ENCODE measurements at regions not wholly inside any gene's neighbourhood (a gene's known extent, or its start where the extent isn't known, plus 50 kb on each side); places are given as distances from the start of the nearest gene placed in this dataset.
A peak's percentile ranks its signal among the peaks of the same experiment; 100 is the strongest.

DNA sequence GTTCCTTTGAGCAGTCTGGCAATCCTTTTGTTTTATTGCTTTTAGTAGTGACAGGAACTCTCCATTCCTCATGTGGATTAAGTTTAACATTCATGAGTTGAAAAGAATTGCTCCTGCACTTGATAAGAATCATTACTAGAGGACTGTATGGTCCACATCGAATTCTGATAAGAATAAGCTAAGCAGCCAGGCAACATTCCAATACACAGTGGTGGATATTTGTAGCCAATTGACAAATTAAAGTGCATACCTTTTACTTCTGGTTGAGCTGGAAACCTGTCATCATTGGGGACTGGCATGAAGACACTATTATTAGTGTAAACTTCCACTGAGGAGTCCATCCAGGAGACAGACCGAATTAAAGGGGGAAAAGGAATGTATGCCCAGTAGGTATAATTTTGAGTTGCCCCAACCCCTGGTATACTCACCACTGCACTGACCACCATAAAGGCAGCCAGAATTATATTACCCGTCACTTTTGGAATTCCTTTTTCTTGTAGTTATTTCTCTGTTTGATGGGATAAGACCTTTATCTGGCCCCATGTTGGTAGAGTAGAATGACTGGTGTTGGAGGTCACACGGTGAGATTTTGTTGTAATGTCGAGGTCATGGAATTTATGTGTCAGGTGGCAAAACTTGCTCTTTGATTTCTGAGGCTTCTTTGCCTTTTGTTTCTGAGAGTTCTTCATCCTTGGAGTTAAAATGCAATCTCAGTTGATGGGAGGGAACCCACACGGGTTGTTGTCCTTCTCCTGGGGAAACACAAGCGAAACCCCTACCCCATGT, 72.1 kb upstream of the ARL4D start:
- Histone ChIP-seq H3K27me3 (ENCODE audit: control insufficient read depth, insufficient read depth, low read length) (no peaks in the 10 kb centered on the region), H3K4me3 (ENCODE audit: low read depth, low read length) (no peak overlapping the region), H3K36me3 (ENCODE audit: control insufficient read depth, insufficient read depth, low read length) (no peaks in the 10 kb centered on the region)
- DNase-seq (ENCODE audit: low read depth), result no peak
- TF ChIP-seq CTCF (IDR thresholded peaks at IDR 0.05; ENCODE audit: insufficient read depth, low read depth, low read length), result no peak
- POLR2A ChIA-PET, result no interaction called here
- CTCF ChIA-PET, result interaction anchor here (1.2 to 3.3 kb wide), 3 partner anchors 8 to 157 kb away, joined by 4 to 13 read pairs (median 6); partner anchors contain the start of gene DHX8

DNA sequence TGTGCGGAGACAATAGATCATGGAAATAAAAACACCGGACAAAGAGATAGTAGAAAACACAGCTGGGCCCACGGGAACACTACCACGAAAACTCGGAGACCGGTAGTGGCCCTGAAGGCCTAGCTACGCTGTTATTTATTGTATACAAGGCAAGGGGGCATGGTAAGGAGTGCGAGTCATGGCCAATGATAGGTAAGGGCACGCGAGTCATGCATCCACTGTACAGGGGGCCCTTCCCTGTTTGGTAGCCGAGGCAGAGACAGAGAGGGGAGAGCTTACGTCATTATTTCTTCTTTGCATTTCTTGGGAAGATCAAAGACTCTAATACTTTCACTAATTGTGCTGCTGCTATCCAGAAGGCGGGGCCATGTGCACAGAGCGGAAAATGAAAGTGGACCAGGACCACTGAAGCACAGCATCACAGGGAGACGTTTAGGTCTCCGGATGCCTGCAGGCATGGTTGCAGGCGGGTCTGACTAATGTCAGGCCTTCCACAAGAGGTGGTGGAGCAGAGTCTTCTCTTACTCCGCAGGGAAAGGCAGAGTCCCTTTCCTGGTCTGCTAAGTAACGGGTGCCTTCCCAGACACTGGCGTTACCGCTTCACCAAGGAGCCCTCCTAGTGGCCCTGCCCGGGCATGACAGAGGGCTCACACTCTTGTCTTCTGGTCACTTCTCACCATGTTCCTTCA, 74.4 kb upstream of the ARL4D start:
- POLR2A ChIA-PET, result no interaction called here
- CTCF ChIA-PET, result interaction anchor here (3.3 kb wide), 1 partner anchor 10 kb away, joined by 13 read pairs; no protein-coding TSS in a partner anchor
- peak; percentile 28; the same call in 1 of the 2 replicates for TF ChIP-seq CTCF (IDR thresholded peaks at IDR 0.05; ENCODE audit: insufficient read depth, low read depth, low read length)
- no peak for DNase-seq (ENCODE audit: low read depth)
- Histone ChIP-seq H3K4me3 (ENCODE audit: low read depth, low read length) (no peak overlapping the region), H3K36me3 (ENCODE audit: control insufficient read depth, insufficient read depth, low read length) (no peaks in the 10 kb centered on the region), H3K27me3 (ENCODE audit: control insufficient read depth, insufficient read depth, low read length) (no peaks in the 10 kb centered on the region)

GRCh38 chr17:43319293-43320124, 79.3 kb upstream of the ARL4D start:
- Histone ChIP-seq H3K4me3 (ENCODE audit: low read depth, low read length) (no peak overlapping the region), H3K36me3 (ENCODE audit: control insufficient read depth, insufficient read depth, low read length) (no peaks in the 10 kb centered on the region), H3K27me3 (ENCODE audit: control insufficient read depth, insufficient read depth, low read length) (no peaks in the 10 kb centered on the region)
- ChIA-PET CTCF (interaction anchor here (1.0 kb wide), 1 partner anchor 10 kb away, joined by 3 read pairs; no protein-coding TSS in a partner anchor), POLR2A (interaction anchor here (0.7 kb wide), 1 partner anchor 313 kb away, joined by 4 read pairs; the partner anchor contains the start of gene IFI35)
- TF ChIP-seq CTCF (IDR thresholded peaks at IDR 0.05; ENCODE audit: insufficient read depth, low read depth, low read length), result no peak
- DNase-seq (ENCODE audit: low read depth), result no peak

GRCh38 chr17:43316522-43317142, 82.2 kb upstream of the ARL4D start:
- no peaks in the 10 kb centered on the region for H3K36me3 ChIP-seq (ENCODE audit: control insufficient read depth, insufficient read depth, low read length)
- CTCF ChIA-PET, result interaction anchor here (0.8 to 2.1 kb wide), 2 partner anchors 145 to 292 kb away, joined by 3 to 6 read pairs; no protein-coding TSS in a partner anchor
- TF ChIP-seq CTCF (IDR thresholded peaks at IDR 0.05; ENCODE audit: insufficient read depth, low read depth, low read length), result no peak
- DNase-seq (ENCODE audit: low read depth), result no peak
- no peak overlapping the region for H3K4me3 ChIP-seq (ENCODE audit: low read depth, low read length)
- POLR2A ChIA-PET, result interaction anchor here (0.6 kb wide), 1 partner anchor 177 kb away, joined by 4 read pairs; no protein-coding TSS in a partner anchor
- H3K27me3 ChIP-seq (ENCODE audit: control insufficient read depth, insufficient read depth, low read length), result no peaks in the 10 kb centered on the region
